Suprapubic skin (tissue), 4 donors: ENCODE measurements at regions not wholly inside any gene's neighbourhood (a gene's known extent, or its start where the extent isn't known, plus 50 kb on each side); places are given as distances from the start of the nearest gene placed in this dataset.

Source experiments
- DNase-seq, 2 donors: peaks; one replicate each; pipeline ENCODE4 v3.0.0-alpha.2; 2019; ENCODE audit warnings: low spot score in 2 of 2
- H3K27ac ChIP-seq: fragments of 200-600 bp; sonication (generic); one replicate; pipeline ENCODE4 v1.5.1; 2019
- H3K27me3 ChIP-seq: fragments of 200-600 bp; sonication (generic); one replicate; pipeline ENCODE4 v1.5.1; 2019
- H3K36me3 ChIP-seq: fragments of 200-600 bp; sonication (generic); one replicate; pipeline ENCODE4 v1.5.1; 2019
- H3K4me1 ChIP-seq: fragments of 200-600 bp; sonication (generic); one replicate; pipeline ENCODE4 v1.5.1; 2019
- H3K4me3 ChIP-seq: fragments of 200-600 bp; sonication (generic); one replicate; pipeline ENCODE4 v1.5.1; 2019; ENCODE audit warnings: mild to moderate bottlenecking
- H3K9me3 ChIP-seq: fragments of 200-600 bp; sonication (generic); one replicate; pipeline ENCODE4 v1.5.1; 2019
- CTCF ChIP-seq, 2 donors: fragments of 200-600 bp in 1 of 2; fragments of 450-650 bp in 1 of 2; sonication (generic) in 1 of 2; IDR thresholded peaks; one replicate each; pipeline ENCODE4 v1.5.1; 2016 to 2019; ENCODE audit warnings: antibody characterized with exemption in 2 of 2, mild to moderate bottlenecking in 1 of 2, moderate library complexity in 1 of 2
- EP300 ChIP-seq: sonication (generic); formaldehyde crosslinking; IDR thresholded peaks from one replicate; pipeline ENCODE4 v1.6.1; 2017; ENCODE audit warnings: antibody characterized with exemption
- POLR2A ChIP-seq, 2 donors: fragments of 450-650 bp; IDR thresholded peaks; one replicate each; pipeline ENCODE4 v1.6.1; 2017; ENCODE audit warnings: antibody characterized with exemption in 2 of 2, mild to moderate bottlenecking in 2 of 2, moderate library complexity in 2 of 2
- POLR2AphosphoS5 ChIP-seq, 3 donors: sonication (generic); formaldehyde crosslinking; IDR thresholded peaks; one replicate each; pipeline ENCODE4 v1.6.1; 2017; ENCODE audit warnings: antibody characterized with exemption in 3 of 3
- WGBS: methylation state at CpG from one replicate; pipeline ENCODE4 v1.1.5; 2018; 5-methylcytosine and 5-hydroxymethylcytosine counted together

DNA sequence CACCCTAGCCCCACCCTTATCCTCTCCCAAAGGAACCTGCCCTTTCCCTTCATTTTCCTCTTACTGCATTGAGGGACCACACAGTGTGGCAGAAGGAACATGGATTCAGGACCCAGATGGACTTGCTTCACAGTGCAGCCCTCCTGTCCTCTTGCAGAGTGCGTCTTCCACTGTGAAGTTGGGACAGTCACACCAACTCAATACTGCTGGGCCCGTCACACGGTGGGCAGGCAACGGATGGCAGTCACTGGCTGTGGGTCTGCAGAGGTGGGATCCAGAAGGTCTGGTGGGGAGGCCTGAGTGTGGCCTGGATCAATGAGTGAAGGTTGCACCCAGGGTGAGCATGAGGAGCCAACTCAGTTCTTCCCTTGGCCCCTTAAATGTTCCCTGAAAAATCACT lies 129.9 kb upstream of the B3GAT1 start:
- H3K9me3 ChIP-seq = no peaks in the 10 kb centered on the region
- WGBS = 92% methylated on average over 4 of the region's 4 CpGs
- H3K27me3 ChIP-seq = peaks cover 9% of the 10 kb centered on the region
- H3K4me1 ChIP-seq = no peaks in the 10 kb centered on the region
- no peak overlapping the region for H3K27ac ChIP-seq
- no peak for DNase-seq
- H3K36me3 ChIP-seq = no peaks in the 10 kb centered on the region
- TF ChIP-seq EP300 (no peak), CTCF (IDR thresholded peaks at IDR 0.05) (no peak), POLR2A (IDR thresholded peaks at IDR 0.05) (no peak), POLR2AphosphoS5 (IDR thresholded peaks at IDR 0.05) (no peak)
- H3K4me3 ChIP-seq = no peak overlapping the region

GRCh38 chr11:134541355-134541754 lies 129.3 kb upstream of the B3GAT1 start:
- H3K36me3 ChIP-seq = no peaks in the 10 kb centered on the region
- H3K27ac ChIP-seq = no peak overlapping the region
- H3K27me3 ChIP-seq = peaks cover 13% of the 10 kb centered on the region
- DNase-seq = no peak
- 90% methylated on average over 2 of the region's 6 CpGs for WGBS
- H3K4me3 ChIP-seq = no peak overlapping the region
- H3K4me1 ChIP-seq = no peaks in the 10 kb centered on the region
- no peak for TF ChIP-seq EP300
- no peak for TF ChIP-seq CTCF (IDR thresholded peaks at IDR 0.05)
- no peak for TF ChIP-seq POLR2A (IDR thresholded peaks at IDR 0.05)
- no peak for TF ChIP-seq POLR2AphosphoS5 (IDR thresholded peaks at IDR 0.05)
- H3K9me3 ChIP-seq = no peaks in the 10 kb centered on the region

- WGBS = 66% methylated on average over 3 of the region's 4 CpGs
- DNase-seq = no peak
- H3K36me3 ChIP-seq = no peaks in the 10 kb centered on the region
- no peak overlapping the region for H3K27ac ChIP-seq
- no peaks in the 10 kb centered on the region for H3K9me3 ChIP-seq
- no peaks in the 10 kb centered on the region for H3K4me1 ChIP-seq
- no peak overlapping the region for H3K4me3 ChIP-seq
- no peak for TF ChIP-seq CTCF (IDR thresholded peaks at IDR 0.05)
- TF ChIP-seq POLR2A (IDR thresholded peaks at IDR 0.05) = no peak
- no peak for TF ChIP-seq EP300
- TF ChIP-seq POLR2AphosphoS5 (IDR thresholded peaks at IDR 0.05) = no peak
- peaks cover 29% of the 10 kb centered on the region for H3K27me3 ChIP-seq
Measured at GRCh38 chr11:134539285-134539684, 127.2 kb upstream of the B3GAT1 start.

GRCh38 chr11:134538742-134539141 lies 126.7 kb upstream of the B3GAT1 start:
- Histone ChIP-seq H3K27me3 (peaks cover 29% of the 10 kb centered on the region), H3K36me3 (no peaks in the 10 kb centered on the region), H3K9me3 (no peaks in the 10 kb centered on the region), H3K4me1 (no peaks in the 10 kb centered on the region), H3K27ac (no peak overlapping the region), H3K4me3 (no peak overlapping the region)
- peak in 1 of 2 donors; percentile 42 for DNase-seq
- WGBS = 76% methylated on average over 15 of the region's 15 CpGs
- TF ChIP-seq CTCF (IDR thresholded peaks at IDR 0.05) = no peak

- peak in 1 of 2 donors; percentile 17 for DNase-seq
- Histone ChIP-seq H3K4me3 (no peak overlapping the region), H3K4me1 (no peaks in the 10 kb centered on the region), H3K9me3 (no peaks in the 10 kb centered on the region), H3K27me3 (peaks cover 31% of the 10 kb centered on the region), H3K27ac (no peak overlapping the region), H3K36me3 (no peaks in the 10 kb centered on the region)
- 69% methylated on average over 7 of the region's 7 CpGs for WGBS
- no peak for TF ChIP-seq POLR2AphosphoS5 (IDR thresholded peaks at IDR 0.05)
- no peak for TF ChIP-seq CTCF (IDR thresholded peaks at IDR 0.05)
- TF ChIP-seq POLR2A (IDR thresholded peaks at IDR 0.05) = no peak
- no peak for TF ChIP-seq EP300
Measured at GRCh38 chr11:134537941-134538340, 125.9 kb upstream of the B3GAT1 start.
